RWPE2 (cell line): ENCODE measurements at regions not wholly inside any gene's neighbourhood (a gene's known extent, or its start where the extent isn't known, plus 50 kb on each side); places are given as distances from the start of the nearest gene placed in this dataset.
"Not testable (repeated sequence)": the region's sequence is repeated elsewhere in the genome, so short reads cannot be mapped to it uniquely, and the experiment has no call there.

Experiments
- ATAC-seq: fragments of 200-7000 bp; cut with Tn5 transposase; 3 replicates; pipeline ENCODE4 v1.9.1; 2021; ENCODE audit warnings: low read depth
- DNase-seq: peaks from one replicate; pipeline ENCODE4 v3.0.0-alpha.2; 2020; ENCODE audit warnings: low spot score
- H3K27ac ChIP-seq: fragments of 450-650 bp; 2 replicates; pipeline ENCODE4 v1.5.1; 2017; ENCODE audit warnings: mild to moderate bottlenecking; ENCODE audit not compliant: poor library complexity, severe bottlenecking
- H3K27me3 ChIP-seq: fragments of 250-450 bp; sonication (Bioruptor Pico); 2 replicates; pipeline ENCODE4 v1.5.1; 2021; ENCODE audit warnings: mild to moderate bottlenecking, moderate library complexity; ENCODE audit not compliant: insufficient read depth, poor library complexity, severe bottlenecking
- H3K36me3 ChIP-seq: fragments of 250-450 bp; sonication (Bioruptor Pico); 2 replicates; pipeline ENCODE4 v1.5.1; 2020; ENCODE audit warnings: low read depth, mild to moderate bottlenecking, moderate library complexity
- H3K4me1 ChIP-seq: fragments of 250-450 bp; sonication (Bioruptor Pico); 2 replicates; pipeline ENCODE4 v1.5.1; 2021; ENCODE audit warnings: mild to moderate bottlenecking, moderate library complexity; ENCODE audit not compliant: insufficient read depth, poor library complexity, severe bottlenecking
- H3K4me3 ChIP-seq: fragments of 250-450 bp; sonication (Bioruptor Pico); 2 replicates; pipeline ENCODE4 v1.5.1; 2021; ENCODE audit warnings: mild to moderate bottlenecking, moderate library complexity; ENCODE audit not compliant: severe bottlenecking
- H3K9me3 ChIP-seq: fragments of 250-450 bp; sonication (Bioruptor Pico); 2 replicates; pipeline ENCODE4 v1.5.1; 2021; ENCODE audit warnings: mild to moderate bottlenecking, moderate library complexity; ENCODE audit not compliant: severe bottlenecking
- TF ChIP-seq, protein P1 (sequence below): fragments of 450-650 bp; IDR thresholded peaks from one replicate; pipeline ENCODE4 v1.5.1; 2017; ENCODE audit warnings: mild to moderate bottlenecking, moderate library complexity; ENCODE audit not compliant: poor library complexity, severe bottlenecking

DNA sequence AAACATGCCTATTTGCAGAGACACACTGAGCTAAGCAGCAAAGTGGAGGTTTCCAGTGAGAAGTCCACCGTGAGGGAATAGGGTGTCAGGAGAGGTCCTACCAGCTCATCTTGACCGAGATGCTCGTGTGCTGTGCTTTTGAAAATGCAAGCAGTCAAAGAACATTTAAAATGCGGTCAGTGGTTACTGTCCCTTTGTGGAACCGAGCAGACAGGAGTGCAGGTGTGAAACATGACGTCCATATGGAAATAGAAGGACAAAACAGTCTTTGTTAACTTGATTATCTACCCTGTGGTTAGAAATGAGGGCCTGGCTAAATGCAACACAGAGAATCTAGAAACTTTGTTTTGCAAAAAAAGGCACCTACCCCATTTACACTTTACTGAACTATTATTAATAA, 473.3 kb downstream of the SPATA31A6 start:
- DNase-seq, ATAC-seq, H3K27ac ChIP-seq, H3K36me3 ChIP-seq, H3K4me3 ChIP-seq, H3K9me3 ChIP-seq, H3K4me1 ChIP-seq, H3K27me3 ChIP-seq: not testable (repeated sequence)

DNA sequence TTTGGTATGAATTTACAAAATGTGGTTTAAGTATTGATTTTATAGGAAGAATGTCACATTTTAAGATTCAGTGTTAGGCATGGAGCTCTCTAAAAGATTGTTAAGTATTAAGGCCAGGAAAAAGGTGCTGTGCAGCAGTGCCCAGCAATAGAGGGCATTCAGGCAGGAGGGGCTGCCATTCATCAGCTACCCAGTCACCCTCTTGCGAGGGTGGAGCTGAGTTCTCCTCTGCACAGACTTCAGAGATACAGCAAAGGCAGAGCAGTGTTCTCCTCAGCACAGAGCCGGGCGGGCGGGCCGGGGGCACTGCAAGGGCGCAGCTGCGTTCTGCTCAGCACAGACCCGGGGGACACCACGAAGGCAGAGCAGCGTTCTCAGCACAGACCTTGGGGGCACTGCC, 474.0 kb downstream of the SPATA31A6 start:
- not testable (repeated sequence) for DNase-seq, H3K4me3 ChIP-seq, H3K27me3 ChIP-seq, H3K9me3 ChIP-seq, ATAC-seq, H3K36me3 ChIP-seq, H3K4me1 ChIP-seq, H3K27ac ChIP-seq

DNA sequence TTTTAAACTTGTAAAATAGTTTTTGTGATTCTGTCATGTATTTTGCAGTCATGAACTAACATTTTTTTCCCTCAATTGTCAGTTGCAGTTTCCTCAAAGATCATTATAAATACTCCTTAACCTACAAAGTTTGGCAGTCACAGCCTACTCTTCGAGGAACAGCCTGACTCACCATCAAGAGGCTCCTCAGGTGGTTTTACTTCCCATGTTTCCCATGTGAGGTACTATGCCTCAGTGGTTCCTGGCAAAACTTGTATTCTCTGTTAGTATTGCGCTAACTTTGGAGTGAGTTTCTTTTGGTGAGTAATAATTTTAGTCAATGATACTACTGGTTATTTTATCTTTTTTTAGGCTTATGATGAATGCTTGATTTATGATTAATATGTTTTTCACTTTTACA, 513.7 kb downstream of the SPATA31A6 start:
- H3K27me3 ChIP-seq, DNase-seq, H3K4me1 ChIP-seq, H3K4me3 ChIP-seq, H3K9me3 ChIP-seq, ATAC-seq, H3K36me3 ChIP-seq, H3K27ac ChIP-seq: not testable (repeated sequence)

DNA sequence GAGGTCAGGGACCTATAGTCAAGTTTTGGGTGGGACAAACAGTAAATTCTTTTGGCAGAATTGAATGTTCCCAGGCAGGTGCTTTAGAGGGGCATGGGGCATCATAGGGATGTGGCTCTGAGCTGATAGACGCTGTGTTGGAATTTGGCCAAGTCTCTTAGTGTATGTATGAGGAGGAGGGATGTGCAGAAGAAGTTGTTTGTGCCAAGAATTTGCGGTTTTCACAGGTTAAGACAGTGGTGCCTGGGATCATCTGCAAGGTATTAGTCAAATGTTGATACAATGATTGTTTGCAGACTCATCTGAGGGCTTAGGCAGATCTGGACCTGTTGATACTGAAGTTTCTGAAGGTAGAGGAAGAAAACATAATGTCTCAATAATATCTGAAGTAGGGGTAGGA, 519.4 kb downstream of the SPATA31A6 start:
- not testable (repeated sequence) for H3K27me3 ChIP-seq, H3K4me1 ChIP-seq, H3K9me3 ChIP-seq, DNase-seq, H3K4me3 ChIP-seq, H3K27ac ChIP-seq, ATAC-seq, H3K36me3 ChIP-seq

DNA sequence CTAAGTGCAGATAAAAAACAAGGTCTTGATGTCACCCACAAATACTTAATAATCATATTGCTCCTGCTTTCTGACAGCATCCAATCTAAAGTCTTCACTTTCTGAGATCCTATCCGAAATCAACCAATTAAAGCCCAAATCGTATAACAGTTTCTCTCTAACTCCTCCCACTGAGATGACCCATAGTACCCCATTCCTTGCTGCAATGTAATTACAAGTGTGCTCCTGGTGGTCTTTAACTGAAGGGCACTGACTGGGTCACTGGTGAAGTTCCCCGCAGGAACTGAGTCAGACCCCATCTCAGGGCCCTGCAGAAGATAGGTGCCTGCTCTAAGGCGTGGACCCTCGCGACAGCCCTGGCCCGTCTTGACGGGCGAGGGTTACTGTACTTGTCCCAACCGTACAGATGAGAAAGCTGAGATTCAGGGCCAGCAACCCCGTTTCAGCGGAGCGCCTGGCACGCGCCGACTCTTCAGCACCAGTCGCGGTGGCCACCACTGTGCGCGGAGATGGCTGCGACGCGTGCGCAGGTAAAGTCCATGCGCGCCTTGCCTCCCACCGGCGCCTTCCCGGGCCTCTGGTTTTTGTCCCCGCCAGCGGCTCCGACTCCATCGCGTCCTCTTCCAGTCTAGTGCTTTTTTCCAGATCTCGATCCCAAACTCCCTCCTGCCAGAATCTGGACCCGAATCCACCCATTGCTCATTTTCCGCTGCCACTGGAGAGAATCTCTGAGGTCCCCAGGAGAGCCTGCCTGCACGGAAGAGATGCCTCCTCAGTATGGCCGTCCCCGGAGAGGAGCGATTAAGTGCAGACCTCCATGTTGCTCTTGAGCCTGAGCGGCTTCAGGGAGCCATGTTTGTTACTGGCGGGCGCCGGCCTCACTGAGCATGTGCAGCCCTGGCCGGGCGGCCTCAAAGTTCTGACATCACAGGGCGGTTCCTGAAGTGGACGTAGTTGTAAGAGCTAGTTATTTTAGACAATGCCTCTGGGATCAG, 541.7 kb downstream of the SPATA31A6 start:
- H3K4me1 ChIP-seq, DNase-seq, H3K27me3 ChIP-seq, H3K36me3 ChIP-seq, H3K9me3 ChIP-seq, ATAC-seq: not testable (repeated sequence)
- Histone ChIP-seq H3K27ac (peak overlapping the region; percentile 45), H3K4me3 (peak overlapping the region; percentile 43)

DNA sequence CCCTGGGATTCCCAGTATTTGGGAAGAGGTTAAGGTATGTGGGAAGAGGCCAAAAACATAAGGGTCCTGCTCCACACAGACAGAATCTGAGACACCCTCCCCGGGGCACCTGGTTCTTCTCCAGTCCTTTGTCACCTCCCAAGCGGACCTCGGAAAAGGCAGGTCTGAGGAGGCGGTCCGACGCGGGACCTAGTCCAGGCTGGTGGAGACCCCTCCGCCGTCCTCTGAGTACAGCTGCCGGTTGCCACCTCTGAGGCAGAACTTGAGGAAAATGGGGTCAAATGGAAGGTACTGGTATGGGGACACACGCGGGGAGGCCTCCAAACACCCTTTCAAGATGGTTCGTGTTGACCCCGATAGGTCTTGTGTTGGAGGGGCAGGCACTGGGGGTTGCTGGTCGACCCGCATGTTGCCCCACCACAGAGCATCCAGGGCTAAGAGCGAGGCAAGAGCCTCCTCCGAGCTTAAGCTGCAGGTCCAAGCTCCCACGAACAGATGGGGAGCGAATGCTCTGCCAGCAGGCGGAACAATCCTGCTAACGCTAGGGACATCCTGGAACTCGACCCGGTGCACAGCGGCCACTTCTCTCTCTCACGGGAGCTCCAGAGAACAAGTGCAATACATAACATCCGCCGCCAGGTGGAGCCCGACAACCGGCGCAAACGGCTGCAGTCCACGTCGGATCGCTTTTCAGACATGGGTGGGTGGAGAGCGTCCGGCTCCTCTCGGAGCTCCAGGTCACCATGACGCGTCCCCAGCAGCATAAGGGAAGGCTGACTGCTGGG, 559.8 kb downstream of the SPATA31A6 start:
- not testable (repeated sequence) for H3K4me3 ChIP-seq, H3K4me1 ChIP-seq, H3K27me3 ChIP-seq, H3K27ac ChIP-seq, H3K36me3 ChIP-seq, H3K9me3 ChIP-seq
- DNase-seq: peak; percentile 65
- TF ChIP-seq, protein P1, sequence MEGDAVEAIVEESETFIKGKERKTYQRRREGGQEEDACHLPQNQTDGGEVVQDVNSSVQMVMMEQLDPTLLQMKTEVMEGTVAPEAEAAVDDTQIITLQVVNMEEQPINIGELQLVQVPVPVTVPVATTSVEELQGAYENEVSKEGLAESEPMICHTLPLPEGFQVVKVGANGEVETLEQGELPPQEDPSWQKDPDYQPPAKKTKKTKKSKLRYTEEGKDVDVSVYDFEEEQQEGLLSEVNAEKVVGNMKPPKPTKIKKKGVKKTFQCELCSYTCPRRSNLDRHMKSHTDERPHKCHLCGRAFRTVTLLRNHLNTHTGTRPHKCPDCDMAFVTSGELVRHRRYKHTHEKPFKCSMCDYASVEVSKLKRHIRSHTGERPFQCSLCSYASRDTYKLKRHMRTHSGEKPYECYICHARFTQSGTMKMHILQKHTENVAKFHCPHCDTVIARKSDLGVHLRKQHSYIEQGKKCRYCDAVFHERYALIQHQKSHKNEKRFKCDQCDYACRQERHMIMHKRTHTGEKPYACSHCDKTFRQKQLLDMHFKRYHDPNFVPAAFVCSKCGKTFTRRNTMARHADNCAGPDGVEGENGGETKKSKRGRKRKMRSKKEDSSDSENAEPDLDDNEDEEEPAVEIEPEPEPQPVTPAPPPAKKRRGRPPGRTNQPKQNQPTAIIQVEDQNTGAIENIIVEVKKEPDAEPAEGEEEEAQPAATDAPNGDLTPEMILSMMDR: peak; percentile 74
- ATAC-seq: peak; percentile 76

DNA sequence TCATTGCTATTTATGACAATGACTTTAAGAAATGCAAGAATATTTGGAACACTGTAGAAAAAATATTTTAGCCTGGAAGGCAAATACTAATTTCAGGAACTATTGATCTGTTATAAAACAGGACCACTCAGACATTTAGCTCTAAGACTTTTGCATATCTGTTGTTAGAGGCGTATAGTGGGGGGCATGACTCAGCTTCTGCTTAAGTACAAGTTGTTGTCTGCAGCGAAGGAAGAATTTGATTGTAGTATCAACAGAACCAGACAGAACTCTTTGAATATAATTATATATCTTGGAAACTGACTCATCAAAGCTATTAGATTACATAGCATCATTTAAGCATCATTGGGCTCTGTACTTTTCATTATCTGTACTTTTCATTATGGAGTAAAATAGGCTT, 573.8 kb downstream of the SPATA31A6 start:
- not testable (repeated sequence) for DNase-seq, H3K27me3 ChIP-seq, H3K36me3 ChIP-seq, H3K9me3 ChIP-seq, H3K4me1 ChIP-seq, H3K4me3 ChIP-seq, ATAC-seq, H3K27ac ChIP-seq

DNA sequence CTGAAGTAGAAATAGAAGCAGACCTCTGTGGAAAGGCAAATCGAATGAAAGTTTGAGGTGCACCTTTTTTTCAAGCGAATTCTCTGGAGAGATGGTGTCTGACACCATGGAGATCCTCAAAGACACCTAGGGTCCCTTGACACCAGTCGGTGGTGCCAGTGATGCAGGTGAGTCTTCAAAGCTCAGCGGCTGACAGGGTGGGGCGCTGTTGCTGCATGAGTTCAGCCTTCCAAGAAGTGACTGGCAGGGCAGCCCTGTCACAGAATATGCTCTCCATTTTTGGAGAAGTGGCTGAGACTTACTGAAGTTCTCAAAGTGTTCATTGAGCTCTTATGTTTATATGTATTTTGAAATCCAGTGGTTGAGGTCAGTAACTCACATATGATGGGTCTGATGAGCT, 575.9 kb downstream of the SPATA31A6 start:
- DNase-seq, H3K27me3 ChIP-seq, H3K4me1 ChIP-seq, H3K4me3 ChIP-seq, H3K9me3 ChIP-seq, H3K36me3 ChIP-seq, H3K27ac ChIP-seq, ATAC-seq: not testable (repeated sequence)

DNA sequence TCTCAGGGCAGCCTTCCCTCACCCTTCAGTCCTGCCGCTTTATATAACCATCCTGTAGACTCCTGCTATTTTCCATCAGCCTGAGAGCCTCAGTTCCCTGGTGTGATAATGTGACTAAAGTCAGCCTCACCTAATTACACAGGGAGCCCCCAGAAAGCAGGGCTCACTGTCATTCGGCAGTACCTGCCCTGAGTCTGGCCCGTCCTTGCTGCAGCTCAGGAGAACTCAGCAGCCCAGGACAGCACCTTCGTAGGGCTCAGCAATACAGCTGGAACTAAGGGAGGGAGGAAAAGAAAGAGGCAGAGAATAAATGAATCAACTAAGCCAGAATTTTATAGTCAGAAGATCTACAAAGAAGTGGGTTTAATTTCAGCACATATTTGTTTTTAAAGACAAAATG, 598.7 kb downstream of the SPATA31A6 start:
- H3K27ac ChIP-seq, H3K4me3 ChIP-seq, H3K36me3 ChIP-seq, H3K27me3 ChIP-seq, ATAC-seq, H3K9me3 ChIP-seq, DNase-seq, H3K4me1 ChIP-seq: not testable (repeated sequence)

DNA sequence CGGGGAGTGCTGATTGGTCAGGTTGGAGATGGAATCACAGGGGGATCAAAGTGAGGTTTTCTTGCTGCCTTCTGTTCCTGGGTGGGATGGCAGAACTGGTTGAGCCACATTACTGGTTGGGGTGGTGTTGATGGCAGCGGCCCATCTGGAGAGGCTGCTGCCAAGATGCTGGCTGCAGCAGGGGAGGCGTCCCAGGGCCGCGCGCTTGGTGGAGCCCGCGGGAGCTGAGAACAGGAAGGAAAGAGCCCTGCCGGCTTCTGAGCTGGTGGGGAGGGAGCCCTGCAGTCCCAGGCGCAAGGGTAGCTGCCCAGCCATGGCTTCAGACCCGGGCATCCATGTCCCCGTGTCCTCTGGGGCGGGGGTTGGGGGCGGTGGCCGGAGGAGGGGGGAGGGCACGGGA, 609.3 kb downstream of the SPATA31A6 start:
- H3K4me3 ChIP-seq, ATAC-seq, H3K27me3 ChIP-seq, H3K4me1 ChIP-seq, H3K9me3 ChIP-seq, H3K36me3 ChIP-seq, DNase-seq, H3K27ac ChIP-seq: not testable (repeated sequence)
